ENCODE measurements at regions not wholly inside any gene's neighbourhood (a gene's known extent, or its start where the extent isn't known, plus 50 kb on each side); places are given as distances from the start of the nearest gene placed in this dataset.

DNA sequence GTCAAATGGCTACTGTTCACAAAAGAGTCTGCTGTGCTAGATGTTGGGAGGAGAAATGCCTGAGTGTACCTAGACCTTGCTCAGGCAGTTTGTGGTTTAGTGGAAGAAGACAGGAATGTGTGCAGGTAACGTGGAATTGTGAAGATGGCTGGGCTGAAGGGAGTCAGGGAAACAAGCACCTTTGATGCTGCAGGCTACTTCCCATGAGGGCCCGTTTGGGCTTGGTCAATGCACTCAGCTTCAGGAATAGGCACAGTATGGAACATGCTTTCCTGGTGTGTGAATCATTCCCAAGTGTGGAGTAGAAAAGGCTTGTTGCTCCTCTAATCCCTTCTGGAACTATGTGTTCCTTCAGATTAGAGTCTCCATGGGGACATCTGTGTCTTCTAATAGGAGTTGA lies 318.3 kb upstream of the MTNR1B start:
- H3K4me1 Mint-ChIP-seq (ENCODE audit: low read depth): no peaks in the 10 kb centered on the region
- H3K9me3 Mint-ChIP-seq: no peaks in the 10 kb centered on the region
- no peaks in the 10 kb centered on the region for H3K36me3 Mint-ChIP-seq (ENCODE audit: low read depth)
- no peak overlapping the region for H3K4me3 Mint-ChIP-seq
- no peak for DNase-seq
- H3K27me3 Mint-ChIP-seq: no peaks in the 10 kb centered on the region
- no peak overlapping the region for H3K27ac Mint-ChIP-seq

DNA sequence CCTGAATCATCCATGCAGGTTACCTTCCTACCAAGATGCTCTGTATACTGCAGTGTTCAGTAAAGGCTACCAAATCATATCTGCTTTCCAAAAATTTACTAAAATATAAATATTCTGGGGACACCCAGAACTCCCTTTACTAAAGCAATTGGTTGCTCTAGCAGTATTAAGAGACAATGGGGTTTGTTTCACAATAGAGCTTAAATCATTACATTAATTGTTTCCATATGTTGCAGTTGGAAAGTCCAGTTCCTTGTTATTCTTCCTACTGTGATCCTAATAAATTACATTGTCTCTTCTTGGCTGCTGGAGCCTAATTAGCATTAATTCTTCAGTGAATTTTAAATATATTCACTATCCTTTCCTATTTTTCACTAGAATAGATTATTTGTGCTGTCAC lies 316.0 kb upstream of the MTNR1B start:
- H3K9me3 Mint-ChIP-seq: no peaks in the 10 kb centered on the region
- H3K27ac Mint-ChIP-seq: no peak overlapping the region
- H3K4me3 Mint-ChIP-seq: no peak overlapping the region
- DNase-seq: no peak
- no peaks in the 10 kb centered on the region for H3K36me3 Mint-ChIP-seq (ENCODE audit: low read depth)
- no peaks in the 10 kb centered on the region for H3K27me3 Mint-ChIP-seq
- no peaks in the 10 kb centered on the region for H3K4me1 Mint-ChIP-seq (ENCODE audit: low read depth)

DNA sequence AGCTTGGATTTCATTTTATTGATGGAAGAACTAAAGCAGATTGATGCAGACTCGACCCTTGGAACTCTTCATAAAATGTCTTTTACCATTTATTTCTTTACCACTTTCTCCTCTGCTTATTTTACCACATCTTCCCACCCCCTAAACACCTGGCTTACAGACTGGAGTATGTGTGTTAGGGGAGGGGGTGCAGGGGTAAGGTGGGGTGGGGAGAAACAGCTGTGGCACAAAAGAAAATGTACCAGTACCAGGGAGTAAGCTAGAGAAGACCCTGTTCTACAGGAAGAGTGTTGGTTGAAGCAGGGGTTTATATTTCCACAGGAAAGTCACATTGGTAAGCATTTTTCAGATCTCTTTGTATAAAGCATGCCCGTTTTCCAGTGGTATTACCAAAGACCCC lies 312.7 kb upstream of the MTNR1B start:
- Mint-ChIP-seq H3K36me3 (ENCODE audit: low read depth) (no peaks in the 10 kb centered on the region), H3K27ac (no peak overlapping the region), H3K4me1 (ENCODE audit: low read depth) (no peaks in the 10 kb centered on the region), H3K9me3 (no peaks in the 10 kb centered on the region), H3K4me3 (no peak overlapping the region), H3K27me3 (no peaks in the 10 kb centered on the region)
- no peak for DNase-seq

GRCh38 chr11:92657226-92657625 lies 312.2 kb upstream of the MTNR1B start:
- H3K4me3 Mint-ChIP-seq: no peak overlapping the region
- no peak overlapping the region for H3K27ac Mint-ChIP-seq
- H3K27me3 Mint-ChIP-seq: no peaks in the 10 kb centered on the region
- H3K36me3 Mint-ChIP-seq (ENCODE audit: low read depth): no peaks in the 10 kb centered on the region
- DNase-seq: no peak
- H3K4me1 Mint-ChIP-seq (ENCODE audit: low read depth): no peaks in the 10 kb centered on the region
- no peaks in the 10 kb centered on the region for H3K9me3 Mint-ChIP-seq

- Mint-ChIP-seq H3K27ac (no peak overlapping the region), H3K36me3 (ENCODE audit: low read depth) (no peaks in the 10 kb centered on the region), H3K27me3 (no peaks in the 10 kb centered on the region), H3K4me3 (no peak overlapping the region), H3K4me1 (ENCODE audit: low read depth) (no peaks in the 10 kb centered on the region), H3K9me3 (no peaks in the 10 kb centered on the region)
- no peak for DNase-seq
Measured at GRCh38 chr11:92658733-92659132, 310.7 kb upstream of the MTNR1B start.

DNA sequence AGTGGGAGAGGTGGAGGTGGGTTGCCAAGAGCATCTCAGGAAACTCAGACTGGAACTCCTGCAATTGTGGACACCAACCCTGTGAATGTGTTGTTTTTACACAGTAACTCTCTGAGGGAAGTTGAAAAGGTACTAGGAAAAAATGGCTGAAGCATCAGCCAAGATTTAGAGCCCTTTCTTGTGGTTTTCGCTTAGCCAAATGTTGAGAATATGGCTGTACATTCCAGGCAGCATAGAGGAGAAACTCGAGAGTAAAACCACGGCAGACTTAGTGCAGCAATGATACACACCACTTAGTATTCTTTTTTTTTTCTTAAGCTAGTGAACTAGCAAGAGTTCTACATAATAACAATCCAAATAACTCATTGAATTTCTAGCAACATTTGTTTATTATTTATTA lies 309.7 kb upstream of the MTNR1B start:
- Mint-ChIP-seq H3K27me3 (no peaks in the 10 kb centered on the region), H3K4me1 (ENCODE audit: low read depth) (no peaks in the 10 kb centered on the region), H3K36me3 (ENCODE audit: low read depth) (no peaks in the 10 kb centered on the region), H3K9me3 (peaks cover 5% of the 10 kb centered on the region), H3K27ac (no peak overlapping the region), H3K4me3 (no peak overlapping the region)
- no peak for DNase-seq

DNA sequence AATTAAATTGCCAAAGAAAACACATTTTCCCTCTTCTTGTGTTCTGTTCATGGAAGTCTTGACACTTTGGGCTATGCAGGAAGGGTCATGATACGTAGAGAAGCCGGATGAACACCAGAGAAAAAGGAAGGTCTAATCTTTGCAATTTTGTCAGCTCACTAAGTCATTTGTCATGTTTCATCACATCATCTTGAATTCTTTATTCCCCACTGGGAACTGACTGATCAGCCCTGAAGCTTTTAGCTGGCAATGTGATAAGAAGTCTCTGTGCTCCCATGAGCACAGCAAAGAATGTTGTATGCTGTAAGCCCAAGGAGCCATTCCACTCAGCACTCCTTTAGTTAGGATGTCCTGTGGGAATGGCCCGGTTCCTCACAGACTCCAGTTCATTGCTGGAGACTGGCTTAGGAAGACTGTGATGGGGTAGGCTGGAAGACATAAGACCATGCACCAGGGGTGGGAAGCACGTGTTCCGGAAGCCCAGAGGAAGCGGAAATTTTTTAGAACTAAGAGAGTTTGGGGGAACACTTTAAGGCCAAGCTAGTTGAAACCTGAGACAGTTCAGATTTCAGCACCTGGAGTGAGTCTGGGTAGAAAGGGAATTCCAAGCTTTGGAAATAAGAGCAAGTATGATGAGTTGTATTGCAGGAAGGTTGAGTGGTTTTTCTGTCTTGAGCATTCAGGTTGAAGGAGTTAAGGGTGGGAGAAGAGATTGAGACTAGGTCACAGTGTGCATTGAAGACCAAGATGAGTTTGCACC lies 306.7 kb upstream of the MTNR1B start:
- H3K4me3 Mint-ChIP-seq: no peak overlapping the region
- H3K27me3 Mint-ChIP-seq: no peaks in the 10 kb centered on the region
- no peak overlapping the region for H3K27ac Mint-ChIP-seq

DNA sequence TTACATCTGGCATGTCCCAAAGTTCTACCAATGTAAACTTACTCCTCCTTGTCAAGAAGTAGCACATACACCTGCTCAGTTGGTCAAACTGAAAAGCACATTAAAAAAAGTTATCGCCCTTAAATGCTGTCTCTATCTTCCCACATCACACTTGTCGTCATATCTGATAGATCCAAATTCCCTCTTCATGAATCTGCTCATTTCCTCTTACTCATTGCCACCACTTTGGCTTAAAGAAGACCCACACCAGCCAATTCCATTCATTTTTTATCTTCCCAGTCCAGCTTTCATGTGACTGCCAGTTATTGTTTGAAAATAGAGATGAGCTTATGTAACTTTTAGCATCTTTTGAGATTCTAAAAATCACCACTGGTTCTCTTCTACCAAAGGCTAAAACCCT lies 305.9 kb upstream of the MTNR1B start:
- H3K27me3 Mint-ChIP-seq: no peaks in the 10 kb centered on the region
- H3K4me3 Mint-ChIP-seq: no peak overlapping the region
- H3K4me1 Mint-ChIP-seq (ENCODE audit: low read depth): no peaks in the 10 kb centered on the region
- H3K9me3 Mint-ChIP-seq: peaks cover 6% of the 10 kb centered on the region
- no peak overlapping the region for H3K27ac Mint-ChIP-seq
- no peak for DNase-seq
- no peaks in the 10 kb centered on the region for H3K36me3 Mint-ChIP-seq (ENCODE audit: low read depth)

More for the DNA sequence above, 306.7 kb upstream of the MTNR1B start:
- H3K9me3 Mint-ChIP-seq: peaks cover 6% of the 10 kb centered on the region
- H3K36me3 Mint-ChIP-seq (ENCODE audit: low read depth): no peaks in the 10 kb centered on the region
- no peak for DNase-seq
- no peaks in the 10 kb centered on the region for H3K4me1 Mint-ChIP-seq (ENCODE audit: low read depth)

DNA sequence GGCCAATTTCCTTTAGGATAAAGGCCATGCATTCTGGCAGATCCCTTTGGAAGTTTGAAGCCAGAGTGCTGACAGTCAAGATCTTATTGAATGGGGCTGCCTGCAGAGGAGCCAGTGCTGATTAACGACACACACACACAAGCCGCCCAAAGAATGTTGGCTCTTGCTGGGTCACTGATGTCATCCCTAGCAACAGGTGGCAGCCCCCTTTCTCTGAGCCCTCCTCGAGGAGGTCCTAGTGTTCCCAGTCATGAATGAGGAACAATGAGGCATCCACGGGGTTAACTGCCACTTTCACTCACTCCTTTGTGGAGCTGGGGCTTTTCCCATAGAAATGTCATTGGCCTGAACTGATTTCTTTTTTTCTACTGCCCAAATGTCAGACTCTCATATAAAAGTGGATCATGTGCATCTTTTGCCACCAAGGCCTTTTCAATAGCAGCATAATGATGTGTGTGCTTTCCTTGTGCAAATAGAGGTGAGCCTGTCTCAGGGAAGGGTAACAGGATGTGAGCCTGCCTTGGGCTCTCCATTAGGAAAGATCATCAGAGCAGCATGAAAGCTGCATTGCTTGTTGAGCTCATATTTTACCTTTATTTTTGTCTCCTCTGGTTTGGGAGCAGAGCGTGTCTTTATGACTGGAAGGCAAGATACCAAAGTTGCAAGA lies 301.8 kb upstream of the MTNR1B start:
- peaks cover 6% of the 10 kb centered on the region for H3K9me3 Mint-ChIP-seq
- no peaks in the 10 kb centered on the region for H3K27me3 Mint-ChIP-seq
- no peaks in the 10 kb centered on the region for H3K4me1 Mint-ChIP-seq (ENCODE audit: low read depth)

DNA sequence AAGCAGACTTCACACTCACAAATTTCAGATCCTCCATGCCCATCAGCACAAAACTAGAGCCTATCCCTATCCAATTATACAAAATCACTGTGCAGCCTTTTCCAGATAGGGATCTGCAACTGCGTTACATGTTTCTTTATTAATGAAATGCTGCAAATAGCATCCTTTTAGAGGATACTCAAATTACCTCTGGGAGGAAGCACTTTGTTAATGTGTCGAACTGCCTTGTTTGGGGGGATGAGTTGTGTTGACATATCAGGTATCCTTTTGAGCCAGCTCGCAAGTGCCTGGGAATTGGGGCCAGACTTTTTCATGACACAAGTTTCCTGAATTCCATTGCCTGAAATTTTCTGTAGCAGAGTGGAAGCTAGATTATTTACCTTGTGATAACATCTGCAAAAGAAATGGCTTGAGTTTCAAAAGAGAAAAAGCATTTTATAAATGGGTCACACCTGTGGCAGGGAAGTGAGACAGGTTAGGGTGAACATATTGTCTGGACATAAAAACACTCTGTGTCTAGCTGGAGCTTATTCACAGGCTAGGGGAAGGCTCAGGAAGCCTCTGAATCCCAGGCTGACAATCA lies 299.1 kb upstream of the MTNR1B start:
- Mint-ChIP-seq H3K27me3 (no peaks in the 10 kb centered on the region), H3K36me3 (ENCODE audit: low read depth) (no peaks in the 10 kb centered on the region), H3K27ac (no peak overlapping the region), H3K4me1 (ENCODE audit: low read depth) (no peaks in the 10 kb centered on the region), H3K9me3 (peaks cover 2% of the 10 kb centered on the region), H3K4me3 (no peak overlapping the region)
- no peak for DNase-seq

More for the DNA sequence above, 301.8 kb upstream of the MTNR1B start:
- no peak for DNase-seq
- Mint-ChIP-seq H3K36me3 (ENCODE audit: low read depth) (no peaks in the 10 kb centered on the region), H3K4me3 (no peak overlapping the region), H3K27ac (no peak overlapping the region)

DNA sequence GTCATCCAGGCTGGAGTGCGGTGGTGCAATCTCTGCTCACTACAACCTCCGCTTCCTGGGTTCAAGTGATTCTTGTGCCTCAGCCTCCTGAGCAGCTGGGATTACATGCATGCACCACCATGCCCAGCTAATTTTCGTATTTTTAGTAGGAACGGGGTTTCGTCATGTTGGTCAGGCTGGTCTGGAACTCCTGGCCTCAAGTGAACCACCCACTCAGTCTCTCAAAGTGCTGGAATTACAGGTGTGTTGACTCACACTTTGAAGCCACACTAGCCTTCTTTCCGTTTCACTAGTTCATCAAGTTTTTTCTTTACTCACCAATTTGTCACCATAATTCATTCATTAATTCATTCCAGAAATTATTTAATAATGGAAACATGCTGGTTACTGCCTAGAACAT lies 298.4 kb upstream of the MTNR1B start:
- no peaks in the 10 kb centered on the region for H3K27me3 Mint-ChIP-seq
- H3K4me3 Mint-ChIP-seq: no peak overlapping the region
- no peaks in the 10 kb centered on the region for H3K4me1 Mint-ChIP-seq (ENCODE audit: low read depth)
- H3K9me3 Mint-ChIP-seq: peaks cover 2% of the 10 kb centered on the region
- H3K36me3 Mint-ChIP-seq (ENCODE audit: low read depth): no peaks in the 10 kb centered on the region
- DNase-seq: no peak
- no peak overlapping the region for H3K27ac Mint-ChIP-seq

GRCh38 chr11:92675303-92675702 lies 294.1 kb upstream of the MTNR1B start:
- Mint-ChIP-seq H3K27me3 (no peaks in the 10 kb centered on the region), H3K9me3 (peaks cover 5% of the 10 kb centered on the region), H3K4me1 (ENCODE audit: low read depth) (no peaks in the 10 kb centered on the region), H3K4me3 (no peak overlapping the region), H3K27ac (no peak overlapping the region), H3K36me3 (ENCODE audit: low read depth) (no peaks in the 10 kb centered on the region)
- no peak for DNase-seq

- Mint-ChIP-seq H3K27ac (no peak overlapping the region), H3K27me3 (no peaks in the 10 kb centered on the region), H3K4me1 (ENCODE audit: low read depth) (no peaks in the 10 kb centered on the region), H3K36me3 (ENCODE audit: low read depth) (no peaks in the 10 kb centered on the region), H3K4me3 (no peak overlapping the region), H3K9me3 (peaks cover 6% of the 10 kb centered on the region)
- no peak for DNase-seq
Measured at GRCh38 chr11:92675810-92676209, 293.6 kb upstream of the MTNR1B start.

DNA sequence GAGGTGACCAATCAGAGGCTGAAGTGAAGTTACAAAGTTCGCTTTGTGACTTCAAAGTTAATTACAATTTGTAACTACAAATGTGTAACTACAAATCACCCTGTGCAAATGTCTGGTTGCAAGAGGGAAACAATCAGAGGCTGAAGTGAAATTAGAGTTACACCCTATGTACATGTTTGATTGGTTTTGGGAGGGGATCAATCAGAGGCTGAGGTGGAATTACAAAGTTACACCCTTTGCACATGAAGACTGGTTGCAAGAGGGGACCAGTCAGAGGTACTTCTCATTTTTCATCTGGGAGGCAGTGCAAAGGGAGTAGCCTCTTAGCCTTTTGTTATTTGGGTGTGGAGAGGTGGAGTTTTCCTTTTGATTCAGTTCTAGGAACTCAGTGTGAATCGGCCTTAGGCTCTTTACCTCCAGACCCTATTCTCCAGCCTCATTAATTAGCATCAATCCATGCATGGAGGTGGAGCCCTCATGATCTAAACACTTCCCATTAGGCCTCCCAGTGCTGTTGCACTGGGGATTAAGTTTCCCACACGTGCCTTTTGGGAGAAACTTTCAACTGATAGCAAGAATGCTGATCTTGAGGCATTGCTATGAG lies 291.3 kb upstream of the MTNR1B start:
- peaks cover 6% of the 10 kb centered on the region for H3K9me3 Mint-ChIP-seq
- DNase-seq: no peak
- no peak overlapping the region for H3K4me3 Mint-ChIP-seq
- H3K27ac Mint-ChIP-seq: no peak overlapping the region
- H3K36me3 Mint-ChIP-seq (ENCODE audit: low read depth): no peaks in the 10 kb centered on the region
- no peaks in the 10 kb centered on the region for H3K4me1 Mint-ChIP-seq (ENCODE audit: low read depth)
- H3K27me3 Mint-ChIP-seq: no peaks in the 10 kb centered on the region

DNA sequence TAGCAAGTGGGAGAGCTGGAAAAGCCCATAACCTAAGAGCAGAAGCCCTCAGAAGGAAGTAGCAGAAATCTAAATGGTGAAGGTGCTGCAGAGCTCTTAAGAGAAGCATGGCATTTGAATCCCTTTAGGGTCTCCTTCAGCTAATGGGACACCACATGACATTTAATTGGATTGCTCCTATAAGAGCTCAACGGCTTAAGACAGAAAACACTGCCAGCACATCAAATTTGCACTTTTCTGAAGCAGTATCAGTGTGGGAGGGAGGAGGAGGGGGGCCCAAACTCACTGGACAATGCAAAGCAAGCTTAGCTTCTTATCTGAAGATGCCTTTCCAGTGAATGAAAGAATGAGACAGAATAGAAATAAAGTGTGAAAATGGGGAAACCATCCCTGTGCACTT lies 287.9 kb upstream of the MTNR1B start:
- H3K27me3 Mint-ChIP-seq: no peaks in the 10 kb centered on the region
- DNase-seq: no peak
- H3K27ac Mint-ChIP-seq: no peak overlapping the region
- H3K4me3 Mint-ChIP-seq: no peak overlapping the region
- H3K4me1 Mint-ChIP-seq (ENCODE audit: low read depth): no peaks in the 10 kb centered on the region
- no peaks in the 10 kb centered on the region for H3K36me3 Mint-ChIP-seq (ENCODE audit: low read depth)
- peaks cover 6% of the 10 kb centered on the region for H3K9me3 Mint-ChIP-seq
